Frontal cortex (tissue), 3 donors: ENCODE measurements at regions not wholly inside any gene's neighbourhood (a gene's known extent, or its start where the extent isn't known, plus 50 kb on each side); places are given as distances from the start of the nearest gene placed in this dataset.

Source experiments
- DNase-seq, 2 donors: peaks; one replicate each; pipeline ENCODE4 v3.0.0; 2012; ENCODE audit warnings: low spot score in 2 of 2
- FAIRE-seq: peaks from 2 replicates; lab custom pipeline; 2012; peaks lifted over from hg19 to GRCh38; lab: Jason Lieb, UNC
- donor health status: control.
- donor health status: control.
- donor health status: control.

- no peak for FAIRE-seq
Measured at GRCh38 chr2:62597323-62597722, 91.3 kb upstream of the TMEM17 start.

GRCh38 chr2:62596061-62596921, 90.3 kb upstream of the TMEM17 start:
- no peak for DNase-seq
- no peak for FAIRE-seq

More at GRCh38 chr2:62597323-62597722, 91.3 kb upstream of the TMEM17 start:
- no peak for DNase-seq

DNA sequence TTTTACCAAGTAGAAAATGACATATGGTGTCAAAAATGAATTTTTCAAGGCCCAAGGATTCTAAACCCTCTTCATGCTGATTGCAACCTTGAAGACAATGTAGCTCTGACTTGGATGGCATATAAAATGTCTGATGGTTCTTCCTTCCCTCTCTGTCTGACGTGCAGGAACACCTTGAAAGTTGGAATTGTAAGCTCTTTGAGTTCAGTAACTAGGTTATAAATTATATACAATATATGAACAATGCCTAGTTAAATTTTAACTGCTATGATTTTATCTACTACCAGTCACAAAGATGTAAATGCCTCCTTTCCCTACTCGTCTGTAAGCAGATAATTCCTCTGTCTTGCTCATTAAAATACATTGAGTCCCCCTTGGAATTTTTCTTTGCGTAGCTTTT, 89.5 kb upstream of the TMEM17 start:
- no peak for FAIRE-seq
- DNase-seq = no peak

DNA sequence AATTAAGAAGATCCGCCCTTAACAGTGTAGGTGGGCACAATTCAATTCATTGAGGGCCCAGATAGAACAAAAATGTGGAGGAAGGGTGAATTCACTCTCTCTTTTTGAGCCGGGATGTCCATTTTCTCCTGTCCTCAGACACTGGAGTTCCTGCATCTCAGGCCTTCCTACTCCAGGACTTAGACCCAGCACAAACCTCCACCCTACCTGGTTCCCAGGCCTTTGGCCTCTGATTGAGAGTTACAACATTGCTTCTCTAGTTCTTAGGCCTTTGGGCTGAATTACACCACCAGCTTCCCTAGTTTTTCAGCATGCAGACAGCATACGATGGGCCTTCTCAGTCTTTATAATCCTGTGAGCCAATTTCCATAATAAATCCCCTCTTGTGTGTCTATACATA, 87.8 kb upstream of the TMEM17 start:
- DNase-seq (no peak), FAIRE-seq (no peak)

DNA sequence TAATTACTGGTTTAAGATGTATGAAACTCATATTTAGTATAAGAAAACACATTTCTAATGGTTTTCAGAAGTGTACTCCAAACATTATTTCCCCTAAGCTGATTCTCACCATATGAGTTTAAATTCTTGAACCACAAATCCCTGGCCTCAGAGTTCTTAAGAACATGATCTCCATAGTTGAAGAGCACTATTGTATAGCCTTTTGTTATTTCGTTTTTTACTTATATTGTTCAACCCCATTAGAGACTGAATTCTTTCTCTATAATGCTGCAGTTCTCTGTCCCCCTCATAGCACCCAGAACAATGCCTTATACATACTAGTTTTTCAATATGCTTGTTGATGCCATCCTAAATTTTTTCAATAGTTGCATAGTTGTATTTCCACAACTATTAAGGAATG, 85.5 kb upstream of the TMEM17 start:
- DNase-seq = no peak
- no peak for FAIRE-seq

GRCh38 chr2:62589691-62590356, 83.8 kb upstream of the TMEM17 start:
- FAIRE-seq = no peak

DNA sequence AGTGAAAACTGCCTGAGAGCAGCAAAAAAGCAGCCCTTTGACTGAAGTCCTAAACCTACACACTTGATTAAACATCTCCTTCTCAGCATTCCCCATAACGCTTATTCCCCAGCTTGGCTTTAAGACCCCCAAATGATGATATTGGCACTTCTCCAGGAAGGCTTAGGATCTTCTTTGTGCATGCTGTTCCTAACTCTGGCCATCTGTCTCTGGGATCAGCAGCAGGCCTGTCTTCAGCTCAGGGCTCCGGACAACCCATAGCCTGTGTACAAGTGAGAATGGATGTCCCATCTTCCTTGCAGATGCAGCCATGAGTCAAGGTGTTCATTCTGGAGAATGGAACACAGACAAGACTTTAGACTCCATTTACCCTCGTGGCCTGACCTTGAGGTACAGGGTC, 81.6 kb upstream of the TMEM17 start:
- FAIRE-seq = no peak
- DNase-seq = no peak

More at GRCh38 chr2:62589691-62590356, 83.8 kb upstream of the TMEM17 start:
- DNase-seq = peak in 1 of 2 donors; percentile 23

DNA sequence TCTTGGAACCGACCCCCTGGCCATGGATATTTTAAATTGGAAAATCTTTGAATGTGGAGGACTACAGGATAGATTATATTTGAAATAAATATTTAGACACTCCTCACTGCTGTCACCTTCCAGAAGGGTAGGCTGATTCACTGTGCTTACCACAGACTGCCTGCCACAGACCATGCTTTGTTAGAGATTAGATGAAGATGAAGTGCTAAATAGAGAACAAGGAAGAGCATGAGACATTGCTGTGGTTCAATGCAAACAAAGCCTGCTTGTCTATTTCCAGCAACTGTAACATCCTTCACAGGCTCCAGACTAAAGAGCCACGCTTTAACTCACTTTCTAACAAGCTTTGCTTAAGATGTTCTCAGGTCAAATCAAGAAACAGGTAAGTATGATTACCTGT, 81.0 kb upstream of the TMEM17 start:
- FAIRE-seq = no peak
- peak in 1 of 2 donors; percentile 20 for DNase-seq

GRCh38 chr2:62578803-62579640, 73.0 kb upstream of the TMEM17 start:
- FAIRE-seq (no peak), DNase-seq (no peak)

DNA sequence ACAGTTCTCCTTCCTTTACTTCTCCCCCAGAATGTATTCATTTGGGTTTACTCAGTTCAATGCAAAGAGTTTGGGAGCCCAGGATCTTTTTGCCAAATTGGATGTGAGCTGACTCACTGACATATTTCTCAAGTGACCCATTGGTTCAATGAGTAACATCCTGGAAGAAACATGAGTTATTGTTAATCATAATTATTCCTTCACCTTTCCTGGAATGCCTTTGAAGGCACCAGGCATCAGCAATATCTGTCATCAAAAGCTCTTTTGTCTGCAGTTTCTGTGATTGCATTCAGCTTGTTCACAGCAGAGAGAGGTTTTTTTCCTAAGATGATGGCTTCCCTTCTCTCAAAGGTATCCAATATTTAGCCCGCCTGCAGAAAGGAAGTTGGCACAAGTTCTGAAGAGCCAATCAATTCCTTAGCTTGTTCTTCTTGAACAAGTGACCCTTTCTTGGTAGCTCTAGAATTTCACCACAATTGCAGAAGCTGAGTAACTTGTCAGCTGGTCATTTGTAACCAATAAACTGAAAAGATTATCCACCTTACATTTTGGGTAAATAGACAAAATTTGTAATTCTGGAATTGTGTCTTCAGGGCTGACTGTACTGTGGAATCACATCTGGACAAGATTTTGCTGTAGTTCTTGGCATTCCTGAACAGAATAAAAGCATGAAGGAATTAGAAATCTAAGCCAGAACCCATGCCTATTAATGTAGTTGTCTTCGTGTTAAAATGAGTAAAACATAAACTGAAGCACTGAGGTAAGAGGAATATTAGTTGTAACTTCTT, 72.2 kb upstream of the TMEM17 start:
- no peak for DNase-seq
- no peak for FAIRE-seq

- FAIRE-seq (no peak), DNase-seq (no peak)
Measured at GRCh38 chr2:62576276-62576939, 70.4 kb upstream of the TMEM17 start.

DNA sequence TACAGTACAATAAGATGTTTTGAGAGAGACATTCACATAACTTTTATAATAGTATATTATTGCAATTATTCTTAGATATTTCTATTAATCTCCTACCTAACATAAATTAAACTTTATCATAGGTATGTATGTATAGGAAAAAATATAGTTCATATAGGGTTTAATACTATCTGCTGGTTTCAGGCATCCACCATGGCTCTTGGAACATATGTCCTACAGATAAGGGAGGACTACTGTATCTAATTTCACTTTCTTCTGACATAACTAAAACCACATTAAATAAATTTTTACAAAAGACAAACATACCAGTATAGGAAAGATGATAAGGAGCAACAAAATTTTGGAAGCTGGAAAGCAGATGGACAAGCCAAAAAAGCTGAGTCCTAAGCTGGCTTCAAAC, 67.9 kb upstream of the TMEM17 start:
- FAIRE-seq = no peak

GRCh38 chr2:62573137-62573731, 67.2 kb upstream of the TMEM17 start:
- no peak for DNase-seq
- FAIRE-seq = no peak

More for the DNA sequence above, 67.9 kb upstream of the TMEM17 start:
- DNase-seq = no peak

DNA sequence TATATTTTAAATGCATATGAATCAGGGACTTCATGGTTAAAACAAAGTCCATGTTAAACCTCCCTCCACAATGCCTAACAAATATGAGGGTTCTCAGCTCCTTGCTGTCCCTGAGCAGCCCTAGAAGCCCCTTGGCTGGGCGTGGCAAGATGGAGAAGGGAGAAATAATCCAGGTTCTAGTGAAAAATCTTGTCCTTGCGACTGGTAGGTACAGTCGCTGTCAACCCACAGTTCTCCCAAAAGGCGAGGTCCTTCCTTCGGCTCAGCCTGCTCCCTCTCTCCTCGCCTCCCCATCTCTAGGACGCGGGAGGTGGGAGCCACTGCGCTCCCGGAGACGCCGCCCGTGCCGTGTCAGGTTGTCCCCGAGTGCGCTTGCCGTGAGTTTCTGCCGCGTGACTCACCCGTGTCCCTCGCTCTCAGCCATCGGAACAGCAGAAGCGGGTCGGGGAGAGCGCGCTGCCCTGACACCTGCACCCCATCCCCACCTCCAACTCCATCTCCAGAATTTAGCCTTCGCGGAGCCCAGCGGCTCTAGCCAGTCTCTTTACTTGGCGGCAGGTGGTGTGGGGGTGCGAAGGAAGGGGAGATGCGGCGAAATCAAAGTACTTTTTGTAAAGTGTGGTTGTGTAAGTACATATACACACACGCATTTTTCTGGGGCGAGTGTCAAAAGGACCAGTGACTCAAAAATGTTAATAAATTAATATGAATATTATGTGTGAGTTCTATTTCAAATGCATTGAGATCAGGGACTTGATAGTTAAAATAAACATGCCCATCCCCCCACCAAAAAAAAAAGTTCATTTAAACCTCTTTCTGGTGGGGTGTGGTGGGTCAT, 65.1 kb upstream of the TMEM17 start:
- FAIRE-seq = no peak
- peak in 1 of 2 donors; percentile 49 for DNase-seq

DNA sequence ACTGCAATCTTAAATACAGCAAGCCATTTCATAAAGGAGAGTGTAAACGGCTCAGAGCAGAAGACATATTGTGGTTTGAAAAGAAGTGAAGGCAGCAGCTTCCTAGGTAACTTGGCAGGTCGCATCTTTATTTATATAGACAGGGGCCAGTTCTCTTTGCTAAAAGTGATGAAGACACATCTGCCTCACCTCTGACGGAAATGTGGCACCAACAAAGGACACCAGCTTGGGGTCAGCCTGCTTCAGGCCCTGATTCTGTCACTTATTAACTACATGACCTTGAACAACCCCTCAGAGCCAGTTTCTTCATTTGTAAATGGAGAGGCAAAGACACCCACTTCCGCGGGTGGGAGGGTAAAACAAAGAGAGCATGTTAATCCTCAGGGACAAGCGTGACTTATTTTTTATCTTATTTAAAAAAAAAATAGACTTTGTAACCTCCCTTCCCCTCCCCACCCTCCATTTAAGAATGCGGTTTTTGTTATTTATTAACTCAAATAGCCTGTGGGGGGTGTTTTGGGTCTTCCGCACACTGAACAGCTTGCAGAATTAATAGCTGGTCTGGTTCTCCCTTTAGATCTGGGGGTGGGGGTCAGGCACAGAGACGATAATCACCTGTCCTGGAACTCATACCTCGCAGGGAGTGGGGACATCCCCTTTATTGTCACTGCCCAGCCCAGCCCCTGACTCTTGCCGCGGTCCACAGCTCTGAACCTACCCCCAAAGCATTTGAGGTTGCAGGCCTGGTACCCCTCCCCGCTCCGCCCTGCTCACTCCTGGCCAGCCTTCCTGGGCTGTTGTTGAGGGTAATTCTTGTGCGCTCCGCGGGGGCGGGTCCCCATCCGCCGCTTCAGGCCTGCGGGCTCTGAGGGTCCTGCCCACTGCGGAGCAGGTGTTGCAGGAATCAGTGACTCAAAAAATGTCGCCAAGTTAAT, 64.2 kb upstream of the TMEM17 start:
- no peak for DNase-seq
- no peak for FAIRE-seq

- no peak for DNase-seq
- FAIRE-seq = no peak
Measured at GRCh38 chr2:62568983-62569837, 63.2 kb upstream of the TMEM17 start.
